Heart left ventricle (tissue), 13 donors: ENCODE measurements at regions not wholly inside any gene's neighbourhood (a gene's known extent, or its start where the extent isn't known, plus 50 kb on each side); places are given as distances from the start of the nearest gene placed in this dataset.

Source experiments
- POLR2A ChIP-seq, 2 donors: fragments of 450-650 bp; IDR thresholded peaks; one replicate each; pipeline ENCODE4 v1.6.1; 2017; ENCODE audit warnings: antibody characterized with exemption in 2 of 2, mild to moderate bottlenecking in 2 of 2, moderate library complexity in 2 of 2
- TF ChIP-seq, protein P1 (sequence below), 12 donors: fragments of 200-600 bp; sonication (generic) in 4 of 12; IDR thresholded peaks; one replicate each; pipeline versions ENCODE4 v1.5.0 to v1.8.0; 2018 to 2022; ENCODE audit warnings: antibody characterized with exemption in 12 of 12, mild to moderate bottlenecking in 5 of 12
- donor health status: ischemic (EF 13 %, LVEDD 7.1; RV severe dilation, severe dysfunction).
- donor health status: DM: no; HTN: yes; CAD: no.
- donor health status: DM: no; HTN: no; CAD: no.
- donor health status: ischemic (EF 25% LVEDD 6.9; RV normal size, moderate dysfunction).
- donor health status: ischemic (EF 25% LVEDD 5.7; RV mildly dilated, moderate dysfunction).
- donor health status: ischemic (EF 35%, LVEDD 5.7; RV mildly dilated, moderate dysfunction).
- donor health status: nonischemic (EF 11% LVEDD 7.7; RV severe dilation, severe dysfunction).
- donor health status: DM: yes; HTN: yes; CAD: no.
- donor health status: PGD.
- donor health status: ischemic (EF 29% LVEDD 5.4; RV normal size, mild dysfunction).
- donor health status: nonischemic (EF 23%, LVEDD 6.1; RV moderate dilation, normal function).

- TF ChIP-seq, protein P1, sequence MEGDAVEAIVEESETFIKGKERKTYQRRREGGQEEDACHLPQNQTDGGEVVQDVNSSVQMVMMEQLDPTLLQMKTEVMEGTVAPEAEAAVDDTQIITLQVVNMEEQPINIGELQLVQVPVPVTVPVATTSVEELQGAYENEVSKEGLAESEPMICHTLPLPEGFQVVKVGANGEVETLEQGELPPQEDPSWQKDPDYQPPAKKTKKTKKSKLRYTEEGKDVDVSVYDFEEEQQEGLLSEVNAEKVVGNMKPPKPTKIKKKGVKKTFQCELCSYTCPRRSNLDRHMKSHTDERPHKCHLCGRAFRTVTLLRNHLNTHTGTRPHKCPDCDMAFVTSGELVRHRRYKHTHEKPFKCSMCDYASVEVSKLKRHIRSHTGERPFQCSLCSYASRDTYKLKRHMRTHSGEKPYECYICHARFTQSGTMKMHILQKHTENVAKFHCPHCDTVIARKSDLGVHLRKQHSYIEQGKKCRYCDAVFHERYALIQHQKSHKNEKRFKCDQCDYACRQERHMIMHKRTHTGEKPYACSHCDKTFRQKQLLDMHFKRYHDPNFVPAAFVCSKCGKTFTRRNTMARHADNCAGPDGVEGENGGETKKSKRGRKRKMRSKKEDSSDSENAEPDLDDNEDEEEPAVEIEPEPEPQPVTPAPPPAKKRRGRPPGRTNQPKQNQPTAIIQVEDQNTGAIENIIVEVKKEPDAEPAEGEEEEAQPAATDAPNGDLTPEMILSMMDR (IDR thresholded peaks at IDR 0.05), result peak in 8 of 12 donors; percentile 13 to 37 (median 29)
- no peak for TF ChIP-seq POLR2A (IDR thresholded peaks at IDR 0.05)
These were observed 362.1 kb upstream of the STXBP6 start for GRCh38 chr14:25411781-25412757.
